Osteocyte (in vitro differentiated cells): ENCODE measurements at regions not wholly inside any gene's neighbourhood (a gene's known extent, or its start where the extent isn't known, plus 50 kb on each side); places are given as distances from the start of the nearest gene placed in this dataset.

Experiments used
- DNase-seq: peaks from one replicate; pipeline ENCODE4 v3.0.0; 2021; ENCODE audit warnings: mixed read lengths; ENCODE audit not compliant: unreplicated experiment; ENCODE audit errors: extremely low spot score
- H3K27ac Mint-ChIP-seq: one replicate; pipeline ENCODE4 v1.8.0; 2021; ENCODE audit warnings: mild to moderate bottlenecking, mixed read lengths; ENCODE audit not compliant: unreplicated experiment
- H3K27me3 Mint-ChIP-seq: one replicate; pipeline ENCODE4 v1.8.0; 2021; ENCODE audit warnings: mixed read lengths; ENCODE audit not compliant: unreplicated experiment
- H3K36me3 Mint-ChIP-seq: one replicate; pipeline ENCODE4 v1.8.0; 2021; ENCODE audit warnings: mixed read lengths; ENCODE audit not compliant: unreplicated experiment
- H3K4me1 Mint-ChIP-seq: one replicate; pipeline ENCODE4 v1.8.0; 2021; ENCODE audit warnings: mixed read lengths; ENCODE audit not compliant: unreplicated experiment
- H3K4me3 Mint-ChIP-seq: one replicate; pipeline ENCODE4 v1.8.0; 2021; ENCODE audit warnings: mild to moderate bottlenecking, moderate library complexity, mixed read lengths; ENCODE audit not compliant: unreplicated experiment
- H3K9me3 Mint-ChIP-seq: one replicate; pipeline ENCODE4 v1.8.0; 2021; ENCODE audit warnings: mixed read lengths; ENCODE audit not compliant: unreplicated experiment
- CTCF ChIP-seq: fragments of 200-600 bp; sonication (generic); IDR thresholded peaks from 2 replicates; pipeline ENCODE4 v1.5.0; 2021; ENCODE audit warnings: antibody characterized with exemption, mild to moderate bottlenecking, moderate library complexity

- Mint-ChIP-seq H3K36me3 (no peaks in the 10 kb centered on the region), H3K27me3 (no peaks in the 10 kb centered on the region), H3K27ac (no peak overlapping the region), H3K9me3 (no peaks in the 10 kb centered on the region), H3K4me3 (no peak overlapping the region), H3K4me1 (no peaks in the 10 kb centered on the region)
- no peak for DNase-seq
- TF ChIP-seq CTCF, result no peak
Observed at GRCh38 chr18:40760251-40760650, 1194.8 kb upstream of the PIK3C3 start.

GRCh38 chr18:40754477-40754876, 1200.6 kb upstream of the PIK3C3 start:
- no peaks in the 10 kb centered on the region for H3K27me3 Mint-ChIP-seq
- H3K27ac Mint-ChIP-seq, result no peak overlapping the region
- H3K4me3 Mint-ChIP-seq, result no peak overlapping the region
- no peak for DNase-seq
- no peaks in the 10 kb centered on the region for H3K4me1 Mint-ChIP-seq
- H3K9me3 Mint-ChIP-seq, result peaks cover 7% of the 10 kb centered on the region
- TF ChIP-seq CTCF, result no peak
- no peaks in the 10 kb centered on the region for H3K36me3 Mint-ChIP-seq

GRCh38 chr18:40752316-40752715, 1202.7 kb upstream of the PIK3C3 start:
- H3K4me1 Mint-ChIP-seq, result no peaks in the 10 kb centered on the region
- no peak overlapping the region for H3K4me3 Mint-ChIP-seq
- H3K27ac Mint-ChIP-seq, result no peak overlapping the region
- H3K27me3 Mint-ChIP-seq, result no peaks in the 10 kb centered on the region
- H3K36me3 Mint-ChIP-seq, result no peaks in the 10 kb centered on the region
- H3K9me3 Mint-ChIP-seq, result peaks cover 7% of the 10 kb centered on the region
- TF ChIP-seq CTCF, result no peak
- no peak for DNase-seq

GRCh38 chr18:40751186-40751585, 1203.8 kb upstream of the PIK3C3 start:
- Mint-ChIP-seq H3K4me3 (no peak overlapping the region), H3K9me3 (peaks cover 7% of the 10 kb centered on the region), H3K27ac (no peak overlapping the region), H3K36me3 (no peaks in the 10 kb centered on the region), H3K27me3 (no peaks in the 10 kb centered on the region), H3K4me1 (no peaks in the 10 kb centered on the region)
- no peak for TF ChIP-seq CTCF
- DNase-seq, result no peak

- H3K9me3 Mint-ChIP-seq, result no peaks in the 10 kb centered on the region
- H3K27ac Mint-ChIP-seq, result no peak overlapping the region
- no peaks in the 10 kb centered on the region for H3K27me3 Mint-ChIP-seq
- no peak overlapping the region for H3K4me3 Mint-ChIP-seq
- no peak for TF ChIP-seq CTCF
- no peak for DNase-seq
- H3K36me3 Mint-ChIP-seq, result no peaks in the 10 kb centered on the region
- no peaks in the 10 kb centered on the region for H3K4me1 Mint-ChIP-seq
Observed at GRCh38 chr18:40739029-40739428, 1216.0 kb upstream of the PIK3C3 start.
